ENCODE measurements at regions not wholly inside any gene's neighbourhood (a gene's known extent, or its start where the extent isn't known, plus 50 kb on each side); places are given as distances from the start of the nearest gene placed in this dataset.
A peak's percentile ranks its signal among the peaks of the same experiment; 100 is the strongest.

- no peak for DNase-seq
Measured at GRCh38 chr11:32161293-32161692, 70.4 kb downstream of the RCN1 start.

DNA sequence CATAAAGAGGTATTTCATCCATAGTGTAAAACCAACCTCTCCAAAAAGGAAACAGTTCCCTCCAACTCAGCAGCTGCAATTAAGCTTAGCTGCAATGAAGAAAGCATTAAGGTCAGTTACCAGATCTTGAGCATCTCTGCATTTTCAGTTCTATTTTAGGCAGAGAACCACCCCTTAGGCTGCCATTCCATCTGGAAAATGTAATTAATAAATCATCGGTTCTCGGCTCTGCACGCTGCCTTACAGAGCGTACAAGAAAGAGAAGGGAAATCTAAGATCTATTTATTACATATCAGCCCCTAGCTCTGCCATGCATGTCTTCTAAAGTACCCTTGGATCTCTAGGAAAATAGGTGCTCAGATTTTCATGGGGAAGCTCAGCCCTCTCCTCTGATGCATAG is 71.5 kb downstream of the RCN1 start:
- no peak for DNase-seq

DNA sequence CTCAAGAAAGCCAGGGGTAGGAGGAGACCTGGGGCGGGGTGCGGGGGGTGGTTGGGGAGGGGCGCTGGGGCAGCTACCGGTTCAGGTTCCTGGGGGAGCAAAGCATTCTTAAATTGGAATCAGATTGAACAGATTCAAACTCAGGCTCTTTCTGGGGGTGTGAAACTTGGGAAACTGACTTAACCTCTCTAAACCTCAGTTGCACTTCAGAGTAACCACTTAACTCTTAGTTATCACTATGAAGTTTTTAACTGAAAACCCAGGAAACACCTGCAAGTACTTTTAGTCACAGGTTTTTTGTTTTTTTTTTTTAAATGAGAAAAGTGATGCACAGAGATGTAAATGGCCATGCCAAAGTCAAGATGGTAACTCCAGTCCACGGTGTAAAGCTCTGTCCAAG is 72.0 kb downstream of the RCN1 start:
- DNase-seq, result no peak

DNA sequence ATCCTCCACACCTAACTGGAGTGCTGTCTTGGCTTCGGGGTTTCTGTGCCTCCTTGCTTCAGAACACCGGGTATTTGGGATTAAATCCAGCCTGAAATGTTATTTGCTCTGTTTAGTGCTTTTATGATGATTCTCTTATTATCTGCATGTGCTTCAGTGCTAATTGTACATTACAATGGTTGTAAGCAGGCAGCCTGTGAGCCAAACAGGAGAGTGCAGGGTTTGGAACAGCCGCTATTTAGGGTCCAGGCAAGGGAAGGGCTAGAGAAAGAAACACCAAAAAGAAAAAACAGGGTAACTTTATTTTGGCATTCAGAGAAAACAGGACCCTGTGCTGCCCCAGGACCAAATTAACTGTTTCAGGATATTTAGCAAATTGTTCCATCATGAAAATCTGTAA is 72.7 kb downstream of the RCN1 start:
- no peak for DNase-seq

- no peak for DNase-seq
Measured at GRCh38 chr11:32164836-32165235, 74.0 kb downstream of the RCN1 start.

DNA sequence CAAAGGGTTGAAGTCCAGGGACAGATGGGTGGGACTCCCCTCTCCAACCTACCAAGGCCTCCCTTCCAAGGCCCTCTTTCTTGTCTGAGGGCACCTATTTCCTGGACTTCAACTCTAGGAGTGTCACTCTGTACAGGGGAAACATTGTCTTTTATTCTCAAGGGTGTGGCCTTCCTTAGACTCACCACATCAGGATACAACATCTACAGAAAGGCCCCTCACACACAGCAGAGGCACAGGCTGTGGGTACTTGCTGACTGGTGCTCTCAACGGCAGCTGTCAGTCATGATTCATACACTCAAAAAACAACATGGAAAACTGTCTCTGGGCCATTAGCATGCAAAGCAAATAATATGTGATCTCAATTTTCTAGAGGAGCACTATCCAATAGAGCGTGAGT is 78.0 kb downstream of the RCN1 start:
- DNase-seq, result no peak

GRCh38 chr11:32171445-32171844 is 80.6 kb downstream of the RCN1 start:
- DNase-seq, result no peak

DNA sequence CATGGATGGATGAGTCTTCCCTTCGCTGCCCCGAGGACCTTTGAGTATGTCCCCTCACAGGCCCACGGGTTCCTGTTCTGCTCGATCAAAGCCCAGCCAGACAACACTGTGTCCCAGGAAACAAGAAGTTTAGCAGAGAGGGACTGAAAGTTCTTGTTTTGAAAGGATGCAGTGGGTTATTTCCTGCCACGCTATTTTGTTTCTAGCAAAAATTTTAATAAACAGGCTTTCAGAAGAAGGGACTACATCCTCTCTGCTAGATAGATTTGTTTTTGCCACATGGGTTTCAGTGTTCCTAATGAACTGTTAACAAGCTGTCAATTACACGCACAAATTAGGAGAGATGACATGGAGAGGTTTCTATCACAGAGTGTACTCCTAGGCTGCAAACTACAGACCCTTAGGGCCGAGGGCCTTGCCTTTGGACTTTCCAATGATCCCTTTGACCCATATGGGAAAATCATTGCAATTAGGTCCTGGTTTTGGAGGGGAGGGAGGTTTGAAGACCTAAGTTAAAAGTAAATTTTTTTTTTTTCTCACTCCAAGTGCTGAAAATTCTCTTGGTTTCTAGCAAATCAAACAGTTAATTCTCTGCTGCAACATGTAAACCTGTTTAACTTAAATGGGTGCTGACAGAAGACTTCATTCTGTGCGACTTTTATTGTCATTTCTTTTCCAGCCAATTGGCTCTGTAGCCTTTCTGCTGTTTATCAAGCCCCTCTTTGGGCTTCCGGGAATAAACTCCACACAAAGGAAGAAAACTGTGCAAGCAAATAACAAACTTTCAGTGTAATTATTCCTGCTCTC is 81.4 kb downstream of the RCN1 start:
- DNase-seq, result no peak

DNA sequence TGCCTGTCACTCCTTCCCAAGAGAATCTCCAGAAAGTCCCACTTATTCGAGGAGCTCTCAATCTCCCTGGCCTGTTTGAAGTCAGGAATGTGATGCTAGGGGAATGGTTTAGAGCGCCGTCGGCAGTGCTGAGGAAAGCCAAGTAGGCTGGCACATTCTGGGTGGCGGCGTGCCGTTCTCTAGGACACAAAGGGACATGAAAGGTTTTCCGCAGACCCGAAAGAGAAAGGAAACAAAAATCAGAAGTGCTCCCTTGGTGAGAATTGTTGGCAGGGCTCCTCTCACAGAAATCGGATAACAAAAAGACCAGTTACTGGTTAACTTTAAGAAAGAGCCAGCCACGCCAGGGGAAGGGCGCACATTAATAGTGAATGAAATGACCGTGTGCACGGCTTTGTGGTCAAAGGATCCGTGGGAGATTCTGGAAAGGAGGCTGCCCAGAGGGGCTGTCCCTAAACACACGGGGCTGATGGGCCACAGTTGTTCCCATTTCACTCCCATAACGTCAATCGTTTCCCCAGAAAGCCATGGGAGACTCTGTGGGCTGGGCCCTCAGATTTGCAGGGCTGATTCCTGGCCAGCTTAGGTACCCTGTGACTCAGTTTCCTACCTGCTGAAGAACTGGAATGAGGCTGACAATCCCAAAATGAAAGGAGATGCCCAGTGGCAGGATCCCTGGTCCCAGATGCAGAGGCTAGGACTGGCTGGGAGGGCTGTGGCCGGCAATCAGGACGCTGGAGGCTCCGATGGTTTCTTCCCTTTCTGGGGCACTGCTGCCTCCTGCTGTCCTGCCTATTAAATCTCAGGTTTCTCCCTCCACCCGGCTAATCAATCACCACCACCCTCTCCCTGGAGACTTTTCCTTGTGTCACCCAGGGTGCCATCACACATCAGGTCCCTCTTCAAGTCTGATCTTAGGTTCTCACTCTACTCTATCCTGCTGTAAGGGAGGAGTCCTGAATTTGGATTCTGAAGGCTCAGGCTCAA is 82.3 kb downstream of the RCN1 start:
- DNase-seq, result no peak

- no peak for DNase-seq
Measured at GRCh38 chr11:32173977-32174376, 83.1 kb downstream of the RCN1 start.

DNA sequence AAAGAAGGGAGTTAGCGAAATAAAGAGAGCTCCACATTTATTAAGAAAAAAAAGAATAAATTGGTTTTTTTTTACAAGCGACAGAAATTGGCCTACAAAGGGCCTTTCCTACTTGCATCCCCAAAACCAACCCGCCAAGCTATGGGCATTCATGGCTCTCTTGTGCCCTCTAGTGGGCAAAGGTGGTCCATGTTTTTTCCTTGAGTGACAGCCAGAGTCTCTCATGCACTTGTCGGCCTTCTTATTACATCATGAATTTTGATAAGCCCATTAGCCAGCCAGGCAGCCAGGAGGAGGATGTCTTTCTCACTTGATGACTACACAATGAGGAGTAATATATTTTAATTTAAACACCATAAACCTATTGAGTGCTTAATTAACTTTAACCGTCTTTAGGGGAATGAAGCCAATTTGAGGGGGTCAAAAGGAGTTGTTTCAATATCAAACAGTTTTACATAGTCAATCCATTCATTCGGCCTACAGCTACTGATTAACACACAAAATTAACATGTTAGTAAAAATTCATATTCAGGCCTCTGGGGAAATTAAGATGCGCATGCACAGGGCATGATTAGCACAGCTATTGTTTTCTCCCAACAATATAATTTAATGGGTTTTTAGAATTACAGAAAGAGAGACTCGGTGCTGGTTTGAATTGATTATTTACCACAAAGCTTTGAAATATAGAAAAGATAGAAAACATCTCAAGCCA is 85.5 kb downstream of the RCN1 start:
- DNase-seq, result peak; percentile 74

- no peak for DNase-seq
Measured at GRCh38 chr11:32178692-32179091, 87.8 kb downstream of the RCN1 start.

DNA sequence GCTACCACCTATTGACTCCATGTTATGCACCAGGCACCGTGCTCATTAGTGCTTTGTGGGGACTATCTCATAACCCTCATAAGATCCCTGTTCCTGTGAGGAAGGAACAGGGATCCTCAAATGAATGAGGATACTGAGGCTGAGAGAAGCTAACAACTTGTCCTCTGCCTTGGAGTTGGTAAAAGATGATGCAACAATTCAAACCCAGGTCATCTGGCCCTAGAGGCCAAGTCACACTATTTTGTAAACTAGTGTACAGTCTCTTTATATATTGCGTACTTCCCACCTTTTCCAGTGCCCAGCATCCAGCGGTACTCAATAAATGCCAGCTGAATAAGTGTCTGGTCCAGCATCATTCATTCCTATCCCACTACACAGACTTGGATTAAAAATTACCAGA is 92.6 kb downstream of the RCN1 start:
- DNase-seq, result no peak

DNA sequence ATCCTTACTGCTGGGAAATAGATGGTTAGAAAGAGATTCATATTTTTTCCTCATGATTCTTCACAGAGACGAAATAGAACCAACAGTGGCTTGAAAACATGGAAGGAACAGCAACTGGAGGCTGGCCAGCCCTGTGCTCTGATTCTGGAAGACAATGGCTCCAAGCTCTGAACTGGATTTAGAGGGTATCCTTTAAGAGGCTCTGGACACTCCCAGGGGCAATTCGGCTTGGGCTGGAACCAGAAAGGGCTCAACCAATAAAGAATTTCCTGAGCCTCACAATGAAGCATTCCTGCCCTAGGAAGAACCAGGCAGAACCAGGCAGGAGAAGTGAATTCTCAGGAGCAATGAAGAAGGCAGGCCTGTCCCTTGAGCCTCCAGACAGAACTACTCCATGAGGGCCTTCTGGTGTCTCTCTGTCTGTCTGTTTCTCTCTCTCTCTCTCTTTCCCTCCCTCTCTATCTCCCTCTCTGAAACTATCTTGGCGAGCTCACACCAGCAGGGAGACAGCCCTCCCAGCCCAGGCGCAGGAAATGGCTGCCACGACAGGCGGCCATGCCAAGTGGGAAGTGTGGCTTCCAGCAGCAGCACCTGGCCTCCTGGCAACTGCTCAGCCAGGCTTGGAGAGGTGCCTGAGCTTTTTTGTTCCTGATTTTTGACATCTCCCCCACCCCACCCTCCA is 93.3 kb downstream of the RCN1 start:
- no peak for DNase-seq

DNA sequence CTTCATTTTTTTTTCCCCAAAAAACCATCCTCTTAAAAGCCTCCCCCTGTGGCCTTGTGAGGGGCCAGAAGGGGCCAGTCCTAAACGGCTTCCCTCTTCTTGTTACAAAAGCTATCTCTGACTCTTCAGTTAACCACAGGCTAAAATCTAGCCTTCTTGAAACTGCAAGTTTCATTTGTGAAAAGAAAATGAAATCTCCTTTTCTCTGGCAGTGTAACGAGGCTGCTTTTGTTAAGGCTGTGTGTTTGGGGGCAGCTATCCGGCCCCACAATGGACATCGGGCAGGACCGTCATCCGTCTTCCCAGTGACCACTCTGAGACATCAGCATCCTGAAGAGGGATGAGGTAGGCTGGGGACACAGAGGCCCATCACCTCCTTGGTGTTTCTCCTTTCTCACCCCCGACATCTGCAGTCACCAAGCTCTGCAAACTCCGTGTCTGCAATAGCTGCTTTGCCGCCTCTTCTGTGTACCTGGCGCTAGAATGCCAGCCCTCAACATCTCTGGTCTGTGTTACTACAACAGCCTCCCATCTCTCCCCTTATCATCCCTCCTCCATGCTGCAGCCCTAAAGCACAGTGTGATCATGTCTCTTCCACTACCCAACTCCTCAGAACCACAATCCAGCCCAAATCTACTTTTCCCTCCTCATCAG is 94.0 kb downstream of the RCN1 start:
- no peak for DNase-seq

GRCh38 chr11:32186118-32186517 is 95.2 kb downstream of the RCN1 start:
- no peak for DNase-seq

DNA sequence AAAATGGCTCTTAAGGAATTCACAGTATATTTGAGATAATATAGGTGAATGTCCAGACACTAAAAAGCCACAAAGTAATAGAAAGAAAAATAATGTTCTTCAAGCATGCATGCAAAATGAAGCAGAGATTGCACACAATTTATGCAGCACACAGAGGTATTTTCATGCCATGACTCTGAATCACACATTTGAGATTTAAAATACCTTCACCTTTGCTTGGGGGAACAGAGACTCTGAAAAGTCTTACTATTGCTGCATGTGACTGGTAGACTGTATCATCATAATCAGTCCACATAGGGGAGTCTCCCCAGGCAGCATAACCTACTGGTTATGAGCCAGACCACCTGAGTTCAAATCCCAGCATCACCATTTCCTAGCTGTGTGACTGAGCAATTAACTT is 96.2 kb downstream of the RCN1 start:
- no peak for DNase-seq

GRCh38 chr11:32188785-32189184 is 97.9 kb downstream of the RCN1 start:
- DNase-seq, result no peak

- no peak for DNase-seq
Measured at GRCh38 chr11:32196137-32196536, 105.3 kb downstream of the RCN1 start.

DNA sequence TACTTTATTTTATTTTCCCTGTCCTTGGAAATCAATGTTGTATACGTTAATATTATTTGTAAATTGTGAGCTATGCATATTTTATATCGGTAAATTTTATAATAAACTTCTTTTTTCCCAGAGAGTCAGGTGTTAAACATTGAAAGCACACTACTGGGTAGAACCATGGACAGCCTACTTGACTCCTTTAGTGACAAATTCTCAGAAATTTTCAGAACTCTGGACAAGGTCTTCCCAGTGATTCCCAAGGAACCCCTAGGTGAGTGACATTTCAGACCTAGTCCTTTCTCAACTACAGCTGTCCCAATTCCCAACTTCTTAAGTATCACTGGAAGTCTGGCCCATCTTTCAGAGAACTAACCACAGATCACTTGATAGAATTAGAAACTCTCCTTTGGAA is 107.2 kb downstream of the RCN1 start:
- DNase-seq, result no peak

DNA sequence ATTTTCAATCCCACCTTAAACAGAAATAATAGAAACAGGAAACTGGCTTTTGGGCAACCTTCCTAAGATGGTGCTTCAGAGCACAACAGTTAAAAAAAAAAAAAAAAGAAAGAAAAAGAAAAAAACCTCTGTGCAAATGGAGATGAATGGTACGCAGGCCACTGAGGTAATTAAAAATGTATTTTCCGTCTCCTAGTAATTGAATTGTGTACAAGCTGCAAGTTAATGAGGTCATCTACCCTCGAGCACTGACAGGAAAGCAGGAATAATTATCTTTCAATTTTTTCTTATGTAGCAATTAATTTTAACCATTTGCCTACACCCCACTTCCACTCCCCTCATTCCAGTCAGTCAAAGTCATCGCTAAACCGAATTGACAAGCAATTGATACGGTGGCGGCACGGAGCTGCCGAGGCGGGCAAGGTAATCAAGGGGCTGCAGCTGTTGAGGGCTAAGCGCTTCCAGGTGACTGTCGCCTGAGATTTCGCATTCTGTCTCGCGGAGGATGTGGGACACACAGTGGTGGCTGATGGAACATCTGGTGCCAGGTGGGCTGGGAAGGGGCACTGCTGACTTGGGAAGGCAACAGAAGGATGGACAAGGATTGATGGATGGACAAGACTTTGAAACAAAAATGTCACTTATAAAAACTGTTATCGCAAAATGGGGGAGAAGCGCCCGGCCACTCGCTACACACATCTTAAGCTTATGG is 109.4 kb downstream of the RCN1 start:
- DNase-seq, result no peak

DNA sequence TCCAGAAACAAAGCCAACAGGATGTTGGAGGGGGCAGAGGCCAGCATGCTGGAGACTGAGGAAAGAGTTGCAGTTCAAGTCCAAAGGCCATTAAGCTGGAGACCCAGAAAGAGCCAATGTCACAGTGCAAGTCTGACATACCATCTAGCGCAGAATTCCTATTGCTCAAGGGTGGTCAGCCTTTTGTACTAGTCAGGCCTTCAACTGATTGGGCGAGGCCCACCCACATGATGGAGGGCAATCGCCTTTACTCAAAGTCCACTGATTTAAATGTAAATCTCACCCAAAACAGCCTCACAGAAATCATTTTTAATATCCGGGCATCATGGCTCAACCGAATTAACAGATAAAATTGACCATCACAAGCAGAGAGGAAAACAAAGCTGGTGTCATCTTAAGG is 113.9 kb downstream of the RCN1 start:
- DNase-seq, result no peak

Measured in activated gamma-delta T cell treated with Interleukin-2 at 50 U/mL for 16 hours (primary cell).